Activated CD4-positive, alpha-beta T cell treated with anti-CD3 and anti-CD28 coated beads, Interleukin-2, Interleukin-4, amounts not matched to agents 100 ng/mL and 50 ng/mL, durations not matched to agents 16 hours and 8 hours (primary cell): ENCODE measurements at regions not wholly inside any gene's neighbourhood (a gene's known extent, or its start where the extent isn't known, plus 50 kb on each side); places are given as distances from the start of the nearest gene placed in this dataset.

Experiments
- DNase-seq: peaks from one replicate; pipeline ENCODE4 v3.0.0-alpha.2; 2020; ENCODE audit warnings: low spot score

DNA sequence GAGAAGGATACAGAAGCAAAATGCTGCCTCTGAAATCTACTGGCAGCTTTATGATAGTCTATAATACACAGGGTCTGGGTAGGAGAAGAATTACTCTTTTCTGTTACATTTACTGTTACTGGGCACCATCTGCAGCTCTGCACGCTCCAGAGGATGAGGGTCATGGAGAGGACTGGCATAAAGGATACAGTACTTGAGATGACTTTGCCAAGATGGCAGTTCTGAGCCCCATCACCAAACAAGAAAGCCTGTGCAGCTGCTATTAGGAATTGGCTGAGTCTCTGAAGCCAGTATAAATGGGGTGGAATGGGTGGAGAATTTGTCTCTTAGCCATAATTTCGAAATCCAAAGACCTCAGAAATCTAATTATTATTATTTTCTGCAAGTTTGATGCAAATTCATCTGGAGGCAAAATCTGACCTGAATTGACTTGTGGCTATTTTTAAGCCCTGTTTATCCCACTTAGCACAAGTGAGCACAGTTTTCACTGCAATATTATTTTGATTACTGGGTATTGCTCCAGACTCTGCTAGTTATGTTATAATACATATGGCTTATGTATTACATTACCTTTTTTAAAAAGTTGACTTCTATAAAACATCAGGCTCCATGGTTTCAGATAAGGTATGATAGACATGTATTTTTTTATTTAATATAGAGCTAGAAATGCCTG is 579.5 kb downstream of the MBD2 start:
- no peak for DNase-seq

DNA sequence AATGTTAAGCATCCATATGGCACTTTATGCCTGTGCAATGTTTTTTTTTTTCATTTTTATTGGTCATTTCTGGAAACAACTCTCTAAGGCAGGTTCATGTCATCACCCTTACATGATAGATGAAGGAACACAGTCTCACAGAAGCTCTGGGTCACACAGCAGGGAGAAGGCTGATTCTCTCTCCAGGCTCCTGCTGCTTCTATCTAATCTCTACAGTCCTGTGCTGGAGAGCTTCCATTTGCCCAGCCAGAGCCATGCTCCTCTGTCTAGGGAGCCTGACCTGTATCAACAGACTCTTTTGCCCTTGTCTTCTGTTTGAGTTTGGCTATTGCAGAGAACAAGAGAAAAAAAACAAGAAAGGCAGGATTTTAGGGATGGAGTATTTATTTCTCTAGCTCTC is 584.8 kb downstream of the MBD2 start:
- no peak for DNase-seq

- no peak for DNase-seq
These were observed 595.1 kb downstream of the MBD2 start for GRCh38 chr18:53629337-53629736.

DNA sequence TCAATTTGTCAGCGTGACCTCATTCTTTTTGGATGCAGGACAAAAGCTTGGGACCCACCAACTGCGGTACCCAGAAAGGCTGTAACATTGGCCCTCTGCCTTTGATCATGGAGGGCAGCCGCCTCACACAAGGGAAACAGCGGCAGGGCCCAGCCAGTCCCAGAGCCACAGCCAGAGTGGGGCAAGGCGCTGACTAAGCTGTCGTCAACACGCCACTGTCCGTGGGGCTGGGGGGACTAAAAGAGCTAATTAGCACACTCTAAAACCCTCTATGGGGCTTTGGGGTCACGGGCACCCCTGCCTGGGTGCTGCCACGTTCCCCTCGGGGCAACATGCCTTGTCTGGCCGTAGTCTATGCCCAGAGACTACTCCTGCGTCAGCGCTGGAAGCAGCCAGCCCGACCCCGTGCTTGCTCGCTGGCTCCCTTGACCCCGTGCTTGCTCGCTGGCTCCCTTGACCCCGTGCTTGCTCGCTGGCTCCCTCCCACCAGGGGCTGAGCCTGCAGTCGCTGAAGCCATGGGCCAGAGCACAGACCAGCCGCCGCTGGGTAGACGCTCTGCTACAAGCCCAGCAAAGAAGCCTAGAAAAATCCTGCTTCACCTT is 598.4 kb downstream of the MBD2 start:
- DNase-seq: no peak

DNA sequence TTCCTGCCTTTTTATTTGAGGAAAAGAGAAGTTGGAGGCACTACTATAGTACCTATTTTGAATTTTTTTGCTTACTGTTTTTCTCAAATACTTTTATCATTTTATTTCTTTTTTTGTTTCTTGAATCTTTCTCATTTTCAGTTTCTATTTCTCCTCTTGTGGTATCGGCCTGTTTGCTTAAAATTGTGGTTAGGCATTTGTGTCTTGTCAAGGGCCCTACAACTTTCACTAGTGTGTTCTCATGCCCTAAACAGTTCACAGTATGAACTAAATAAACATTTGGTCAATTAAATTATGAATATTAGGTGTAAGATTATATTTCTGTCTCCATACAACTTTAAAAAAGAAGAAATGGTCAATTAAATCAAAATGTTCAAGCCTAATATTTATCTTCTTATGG is 613.5 kb downstream of the MBD2 start:
- DNase-seq: no peak

GRCh38 chr18:53606792-53607191 is 617.7 kb downstream of the MBD2 start:
- DNase-seq: no peak

DNA sequence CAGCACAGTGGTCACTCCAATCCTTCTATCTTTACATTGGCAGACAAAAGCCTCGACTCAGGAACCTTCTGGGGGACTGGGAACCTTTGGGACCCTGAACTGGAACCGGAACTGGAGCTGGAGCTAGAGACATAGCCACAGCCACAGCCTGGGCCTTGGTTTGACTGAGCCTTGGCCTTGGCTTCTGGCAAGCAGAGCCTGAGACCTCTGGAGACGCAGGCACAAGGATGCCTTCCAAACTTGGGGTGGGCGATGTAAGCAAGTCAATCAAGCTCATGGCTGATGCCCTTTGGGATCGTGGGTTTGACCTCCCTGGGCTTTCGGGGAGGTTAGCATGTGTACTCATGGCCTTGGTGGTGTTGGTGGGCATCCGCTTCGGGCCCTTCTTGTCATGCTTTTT is 619.3 kb downstream of the MBD2 start:
- DNase-seq: no peak

DNA sequence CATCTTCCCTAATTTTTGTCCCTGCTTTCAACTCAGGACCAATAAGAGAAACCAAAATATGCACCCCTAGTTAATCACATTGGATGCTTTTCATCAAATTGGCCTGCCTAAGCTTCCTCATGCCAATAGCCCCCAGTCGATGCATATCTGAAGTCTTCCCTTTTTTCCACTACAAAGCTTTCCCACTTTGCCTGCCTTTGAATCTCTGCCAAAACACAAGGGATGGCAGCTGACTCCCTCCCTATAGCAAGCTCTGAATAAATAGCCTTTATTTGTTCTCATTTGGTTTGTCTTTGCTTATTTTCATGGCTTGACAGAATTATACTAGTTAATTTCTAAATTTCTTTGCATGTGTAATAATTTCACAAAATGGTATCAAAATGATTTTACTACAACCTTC is 621.2 kb downstream of the MBD2 start:
- no peak for DNase-seq

- no peak for DNase-seq
These were observed 623.1 kb downstream of the MBD2 start for GRCh38 chr18:53601344-53601743.

- no peak for DNase-seq
These were observed 637.5 kb downstream of the MBD2 start for GRCh38 chr18:53586923-53587322.
